HEK293T (cell line): ENCODE measurements at regions not wholly inside any gene's neighbourhood (a gene's known extent, or its start where the extent isn't known, plus 50 kb on each side); places are given as distances from the start of the nearest gene placed in this dataset.

ENCODE experiments used
- CTCF ChIA-PET: fragments of 350-600 bp; formaldehyde crosslinking; extraction: SDS; loops from one replicate; lab custom pipeline; 2021; ENCODE audit warnings: antibody characterized with exemption, inconsistent platforms; lab: Yijun Ruan, JAX
- POLR2A ChIA-PET: fragments of 350-600 bp; formaldehyde crosslinking; extraction: SDS; loops from one replicate; lab custom pipeline; 2020; ENCODE audit warnings: antibody characterized with exemption, inconsistent platforms; lab: Yijun Ruan, JAX
- DNase-seq: peaks from one replicate; pipeline ENCODE4 v3.0.0; 2012; ENCODE audit warnings: mixed read lengths; ENCODE audit errors: extremely low spot score
- ARNT ChIP-seq: fragments of 450-650 bp; IDR thresholded peaks from 2 replicates; pipeline ENCODE4 v1.6.1; 2017; ENCODE audit warnings: mild to moderate bottlenecking
- BHLHE40 ChIP-seq: fragments of 450-650 bp; IDR thresholded peaks from 2 replicates; pipeline ENCODE4 v1.6.1; 2016; ENCODE audit warnings: mild to moderate bottlenecking, moderate library complexity, borderline replicate concordance
- CTBP1 ChIP-seq: fragments of 450-650 bp; IDR thresholded peaks from 2 replicates; pipeline ENCODE4 v1.6.1; 2016; ENCODE audit warnings: borderline replicate concordance
- ELF4 ChIP-seq: fragments of 450-650 bp; IDR thresholded peaks from 2 replicates; pipeline ENCODE4 v1.6.1; 2017; ENCODE audit warnings: antibody characterized with exemption
- FOXA1 ChIP-seq: fragments of 450-650 bp; IDR thresholded peaks from 2 replicates; pipeline ENCODE4 v1.6.1; 2016; ENCODE audit warnings: mild to moderate bottlenecking
- FOXK2 ChIP-seq: fragments of 450-650 bp; IDR thresholded peaks from 2 replicates; pipeline ENCODE4 v1.6.1; 2016; ENCODE audit warnings: mild to moderate bottlenecking
- FOXM1 ChIP-seq: fragments of 450-650 bp; IDR thresholded peaks from 2 replicates; pipeline ENCODE4 v1.6.1; 2017; ENCODE audit warnings: mild to moderate bottlenecking, borderline replicate concordance
- HDGF ChIP-seq: fragments of 450-650 bp; IDR thresholded peaks from 2 replicates; pipeline ENCODE4 v1.6.1; 2017; ENCODE audit warnings: antibody characterized with exemption, borderline replicate concordance
- L3MBTL2 ChIP-seq: fragments of 450-650 bp; conservative IDR thresholded peaks from 2 replicates; pipeline ENCODE4 v1.6.1; 2016; ENCODE audit warnings: mild to moderate bottlenecking
- LEF1 ChIP-seq: fragments of 450-650 bp; IDR thresholded peaks from 2 replicates; pipeline ENCODE4 v1.6.1; 2017; ENCODE audit warnings: mild to moderate bottlenecking, borderline replicate concordance
- NFRKB ChIP-seq: fragments of 450-650 bp; IDR thresholded peaks from 2 replicates; pipeline ENCODE4 v1.6.1; 2016; ENCODE audit warnings: mild to moderate bottlenecking, moderate library complexity
- SP1 ChIP-seq: fragments of 450-650 bp; IDR thresholded peaks from 2 replicates; pipeline ENCODE4 v1.6.1; 2017
- SUZ12 ChIP-seq: fragments of 450-650 bp; IDR thresholded peaks from 2 replicates; pipeline ENCODE4 v1.6.1; 2016; ENCODE audit warnings: mild to moderate bottlenecking
- TARDBP ChIP-seq: fragments of 450-650 bp; IDR thresholded peaks from 2 replicates; pipeline ENCODE4 v1.6.1; 2016
- ZNF384 ChIP-seq: fragments of 450-650 bp; IDR thresholded peaks from 2 replicates; pipeline ENCODE4 v1.6.1; 2016
- TF ChIP-seq, protein P1 (sequence below): fragments of 450-650 bp; IDR thresholded peaks from 2 replicates; pipeline ENCODE4 v1.6.1; 2016

DNA sequence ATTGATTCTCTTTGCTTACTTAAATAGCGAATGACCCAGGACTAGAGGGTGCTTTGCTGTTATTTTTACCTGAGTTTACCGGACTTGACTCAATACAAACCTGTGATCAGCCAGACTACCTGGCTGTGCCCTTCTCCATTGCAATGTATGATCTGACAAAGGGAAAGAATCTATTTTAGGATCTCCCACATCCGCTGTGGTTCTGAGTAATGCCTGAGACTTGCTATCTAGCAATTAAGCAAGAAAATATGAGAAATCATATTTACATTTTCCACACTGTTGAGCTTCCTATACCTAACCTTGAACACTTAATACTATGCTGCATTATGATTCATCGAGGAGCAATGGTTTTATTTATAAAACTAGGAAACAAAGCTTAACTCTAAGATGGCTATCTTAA is 215.2 kb downstream of the RAD51AP2 start:
- CTCF ChIA-PET: no interaction called here
- POLR2A ChIA-PET: no interaction called here
- no peak for TF ChIP-seq TARDBP
- TF ChIP-seq FOXK2: no peak
- TF ChIP-seq ARNT: no peak
- no peak for TF ChIP-seq ZNF384
- no peak for TF ChIP-seq SP1
- TF ChIP-seq CTBP1: no peak
- DNase-seq: no peak

DNA sequence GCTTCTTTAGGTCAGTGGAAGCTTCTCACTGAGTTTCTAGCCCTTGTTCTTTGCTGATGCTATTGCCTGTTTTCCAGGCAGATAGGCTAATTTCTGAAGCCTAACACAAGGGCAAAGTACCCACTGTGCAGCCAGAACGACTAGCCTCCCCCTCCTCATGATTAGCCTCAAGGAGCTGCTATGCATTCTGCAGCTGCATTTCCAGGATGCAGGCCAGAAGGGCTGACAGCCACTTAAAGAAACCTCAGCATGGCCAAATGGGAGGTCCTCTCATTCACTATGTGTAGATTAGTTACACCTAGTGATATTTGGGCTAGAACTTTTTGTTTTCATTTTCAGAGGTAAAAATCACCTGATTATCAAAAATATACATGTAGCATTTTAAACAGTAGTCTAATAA is 216.0 kb downstream of the RAD51AP2 start:
- TF ChIP-seq HDGF: no peak
- POLR2A ChIA-PET: no interaction called here
- DNase-seq: no peak
- CTCF ChIA-PET: no interaction called here

DNA sequence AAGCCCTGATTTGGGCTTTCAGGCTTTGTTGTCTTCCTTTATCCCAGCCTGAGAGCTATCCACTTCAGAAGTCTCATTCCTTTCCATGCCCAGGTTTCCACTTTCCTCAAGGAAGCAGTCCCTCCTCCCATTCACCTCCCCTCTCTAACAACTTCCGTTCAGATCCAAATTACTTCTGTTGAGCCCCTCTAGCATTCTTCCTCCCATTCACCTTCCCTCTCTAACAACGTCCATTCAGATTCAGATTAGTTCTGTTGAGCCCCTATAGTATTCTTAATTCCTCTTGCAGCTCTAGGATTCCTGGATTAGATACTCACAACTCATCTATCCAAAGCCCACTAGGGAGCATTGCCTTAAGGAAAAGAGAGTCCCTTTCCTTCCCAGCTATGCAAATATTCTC is 216.8 kb downstream of the RAD51AP2 start:
- no peak for DNase-seq
- POLR2A ChIA-PET: interaction anchor here (0.6 kb wide), 1 partner anchor 11 kb away, joined by 3 read pairs; no protein-coding TSS in a partner anchor
- no peak for TF ChIP-seq NFRKB
- no peak for TF ChIP-seq ARNT
- no peak for TF ChIP-seq L3MBTL2
- TF ChIP-seq SP1: no peak
- no peak for TF ChIP-seq ZNF384
- TF ChIP-seq, protein P1, sequence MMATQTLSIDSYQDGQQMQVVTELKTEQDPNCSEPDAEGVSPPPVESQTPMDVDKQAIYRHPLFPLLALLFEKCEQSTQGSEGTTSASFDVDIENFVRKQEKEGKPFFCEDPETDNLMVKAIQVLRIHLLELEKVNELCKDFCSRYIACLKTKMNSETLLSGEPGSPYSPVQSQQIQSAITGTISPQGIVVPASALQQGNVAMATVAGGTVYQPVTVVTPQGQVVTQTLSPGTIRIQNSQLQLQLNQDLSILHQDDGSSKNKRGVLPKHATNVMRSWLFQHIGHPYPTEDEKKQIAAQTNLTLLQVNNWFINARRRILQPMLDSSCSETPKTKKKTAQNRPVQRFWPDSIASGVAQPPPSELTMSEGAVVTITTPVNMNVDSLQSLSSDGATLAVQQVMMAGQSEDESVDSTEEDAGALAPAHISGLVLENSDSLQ: no peak
- no peak for TF ChIP-seq BHLHE40
- no peak for TF ChIP-seq FOXM1
- CTCF ChIA-PET: no interaction called here

DNA sequence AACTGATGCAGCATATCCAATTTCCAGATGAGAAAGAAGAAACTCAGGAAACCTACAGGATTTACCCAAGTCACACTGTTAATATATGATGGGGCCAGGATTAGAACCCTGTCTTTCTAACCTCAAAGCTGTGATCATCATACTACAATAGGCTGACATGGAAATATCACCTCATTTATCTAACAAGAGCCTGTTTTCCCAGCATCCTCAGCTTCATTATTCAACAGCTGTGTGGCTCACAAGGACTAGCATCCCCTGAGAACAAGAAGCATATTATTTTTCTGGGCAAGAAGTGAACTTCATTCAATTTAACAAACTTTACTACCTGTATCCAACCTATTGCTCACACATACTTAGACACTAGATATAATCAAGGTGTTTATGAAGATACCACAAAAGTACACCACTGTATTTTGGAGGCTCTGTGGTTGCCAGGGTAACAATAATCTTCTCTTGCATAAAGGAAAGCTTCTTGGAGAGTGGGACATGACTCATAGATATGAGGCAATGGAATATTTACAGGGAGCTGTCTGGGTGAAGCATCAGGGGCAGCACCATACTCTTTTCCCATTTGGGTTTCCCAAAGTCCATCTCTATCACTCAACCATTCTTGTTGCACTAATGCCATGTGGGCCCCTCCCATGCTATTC is 218.2 kb downstream of the RAD51AP2 start:
- CTCF ChIA-PET: no interaction called here
- TF ChIP-seq, protein P1: no peak
- TF ChIP-seq HDGF (no peak), BHLHE40 (no peak), SP1 (no peak), FOXM1 (no peak), ARNT (no peak), SUZ12 (no peak), ZNF384 (no peak), FOXK2 (no peak), ELF4 (no peak), FOXA1 (no peak), LEF1 (no peak), L3MBTL2 (no peak), NFRKB (no peak)

DNA sequence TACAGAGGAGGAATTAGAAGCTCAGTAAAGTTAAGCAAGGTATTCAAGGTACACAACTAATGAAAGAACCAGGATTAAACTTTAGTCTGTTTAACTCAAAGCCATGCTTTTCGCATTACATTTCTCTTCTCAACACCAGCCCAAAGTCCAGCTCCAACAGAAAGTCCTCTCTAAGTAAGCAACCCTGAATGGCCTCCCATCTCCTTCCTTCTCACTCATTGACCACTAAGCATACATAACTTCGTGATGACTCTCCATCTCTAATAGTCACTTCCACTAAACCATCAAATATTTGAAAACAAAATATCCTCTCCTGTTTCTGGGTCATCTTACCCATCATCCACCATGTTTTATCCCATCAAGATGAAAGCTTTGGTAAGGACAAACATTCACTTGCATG is 219.8 kb downstream of the RAD51AP2 start:
- no peak for DNase-seq
- ChIA-PET CTCF (no interaction called here), POLR2A (no interaction called here)
- TF ChIP-seq HDGF (no peak), FOXA1 (no peak), TARDBP (no peak), FOXM1 (no peak), ZNF384 (no peak), LEF1 (no peak), BHLHE40 (no peak), L3MBTL2 (no peak), NFRKB (no peak), SUZ12 (no peak), ARNT (no peak), SP1 (no peak), FOXK2 (no peak), CTBP1 (no peak), ELF4 (no peak)
- TF ChIP-seq, protein P1: no peak

More for the DNA sequence above, 218.2 kb downstream of the RAD51AP2 start:
- DNase-seq: no peak
- POLR2A ChIA-PET: no interaction called here

DNA sequence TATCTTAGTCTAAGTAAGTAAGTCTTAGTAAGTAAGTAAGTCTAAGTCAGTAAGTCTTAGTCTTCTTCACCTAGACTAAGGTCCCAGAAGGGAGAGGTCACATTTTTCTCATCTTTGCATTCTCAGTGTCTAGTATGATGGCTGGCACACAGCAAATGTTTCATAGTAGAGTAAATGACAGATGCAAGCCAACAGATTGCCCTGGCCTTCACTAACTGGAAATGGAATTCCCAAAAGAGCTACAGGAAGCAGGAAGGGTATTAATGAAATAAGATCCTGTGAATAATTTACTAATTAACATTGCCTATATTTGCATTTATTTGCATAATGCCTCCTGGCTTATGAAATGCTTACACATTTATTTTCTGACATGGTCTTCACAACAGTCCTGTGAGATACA is 221.6 kb downstream of the RAD51AP2 start:
- DNase-seq: no peak
- ChIA-PET CTCF (no interaction called here), POLR2A (no interaction called here)
- TF ChIP-seq FOXK2 (no peak), SP1 (no peak), NFRKB (no peak), LEF1 (no peak), L3MBTL2 (no peak), FOXM1 (no peak), FOXA1 (no peak), HDGF (no peak), CTBP1 (no peak), ELF4 (no peak), ARNT (no peak), SUZ12 (no peak), TARDBP (no peak)
- TF ChIP-seq, protein P1: no peak
